ENCODE measurements at regions not wholly inside any gene's neighbourhood (a gene's known extent, or its start where the extent isn't known, plus 50 kb on each side); places are given as distances from the start of the nearest gene placed in this dataset.

- TF ChIP-seq CTCF (IDR thresholded peaks at IDR 0.05) (no peak), POLR2AphosphoS5 (IDR thresholded peaks at IDR 0.05; ENCODE audit: low read depth, low read length) (no peak), REST (IDR thresholded peaks at IDR 0.05; ENCODE audit: insufficient read depth in 1 of 2, low read depth in 2 of 2, low read length in 1 of 2) (no peak)
Observed at GRCh38 chr12:59147791-59148190, 227.5 kb upstream of the LRIG3 start.
